Pancreas (tissue), 10 donors: ENCODE measurements at regions not wholly inside any gene's neighbourhood (a gene's known extent, or its start where the extent isn't known, plus 50 kb on each side); places are given as distances from the start of the nearest gene placed in this dataset.

Source experiments
- ATAC-seq, 4 donors: fragments of 200-7000 bp; cut with Tn5 transposase; one replicate each; pipeline versions ENCODE4 v1.8.0 to v1.9.1; 2020; ENCODE audit warnings: mild to moderate bottlenecking in 4 of 4, moderate library complexity in 4 of 4
- DNase-seq, 6 donors: peaks; one replicate each; pipeline ENCODE4 v3.0.0-alpha.2; 2020
- FAIRE-seq: peaks from 2 replicates; lab custom pipeline; 2012; peaks lifted over from hg19 to GRCh38; lab: Jason Lieb, UNC
- H3K27ac ChIP-seq, 4 donors: fragments of 200-600 bp; sonication (generic); 1 replicate in 3 of 4; 2 replicates in 1 of 4; pipeline versions ENCODE4 v1.5.0 to v1.8.0; 2020
- H3K27me3 ChIP-seq, 4 donors: fragments of 200-600 bp; one replicate each; pipeline ENCODE4 v1.8.0; 2021
- H3K36me3 ChIP-seq, 3 donors: fragments of 200-600 bp; sonication (generic) in 1 of 3; one replicate each; pipeline versions ENCODE4 v1.5.0 to v1.8.0; 2020 to 2021
- H3K4me1 ChIP-seq, 3 donors: fragments of 200-600 bp; one replicate each; pipeline ENCODE4 v1.8.0; 2021
- H3K4me3 ChIP-seq, 4 donors: fragments of 200-600 bp; sonication (generic) in 2 of 4; one replicate each; pipeline versions ENCODE4 v1.5.0 to v1.8.0; 2020 to 2021
- H3K9me3 ChIP-seq, 4 donors: fragments of 200-600 bp; one replicate each; pipeline ENCODE4 v1.8.0; 2021
- CTCF ChIP-seq, 4 donors: fragments of 200-600 bp; sonication (generic) in 3 of 4; IDR thresholded peaks; one replicate each; pipeline versions ENCODE4 v1.5.0 to v1.8.0; 2021; ENCODE audit warnings: antibody characterized with exemption in 4 of 4
- WGBS, 2 donors: extraction: QIAGEN DNeasy Blood & Tissue Kit; methylation state at CpG; one replicate each; pipeline ENCODE4 v1.1.7; 2013; 5-methylcytosine and 5-hydroxymethylcytosine counted together
- intact Hi-C, 3 donors: fragments of 100-400 bp; cut with DNase I; formaldehyde crosslinking; loops; one replicate each; pipeline versions ENCODE4 v1.11.1 to v1.14.2; 2022
- donor health status: healthy with polysubstance abuse.
- donor health status: DM: no; HTN: no; CAD: no; lungs with moderate emphysema.
- donor health status: DM: no; HTN: no; CAD: no.
- donor health status: control.
- donor health status: control.
- donor health status: Bipolar disorder and iron deficiency.
- donor health status: DM: yes; HTN: yes; CAD: no.
- donor health status: DM: no; HTN: no; CAD: no.
- donor health status: DM: no; HTN: no; CAD: no.
- donor health status: DM: yes; HTN: yes; CAD: no.

DNA sequence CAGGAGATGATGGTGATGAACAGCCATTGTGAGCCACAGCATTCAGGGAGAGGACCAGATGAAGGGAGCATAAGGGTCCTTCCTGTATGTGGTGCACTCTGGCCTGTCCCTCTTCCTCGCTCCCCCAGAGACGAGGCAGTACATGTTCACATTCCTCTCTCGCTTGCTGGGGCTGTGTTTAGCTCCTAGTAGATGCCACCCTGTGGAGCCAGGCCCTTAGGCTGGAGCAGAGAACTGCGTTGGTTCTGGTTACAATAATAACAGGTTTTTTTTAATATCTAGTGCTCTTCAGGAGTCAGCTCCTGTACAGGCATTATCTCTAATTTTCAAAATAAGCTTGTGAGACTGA, 171.1 kb upstream of the MYT1L start:
- Histone ChIP-seq H3K9me3 (no peaks in the 10 kb centered on the region), H3K27ac (no peak overlapping the region), H3K4me1 (no peaks in the 10 kb centered on the region), H3K4me3 (no peak overlapping the region), H3K27me3 (no peaks in the 10 kb centered on the region), H3K36me3 (no peaks in the 10 kb centered on the region)
- FAIRE-seq: no peak
- no peak for DNase-seq
- 67 to 70% methylated on average over 4 of the region's 4 CpGs for WGBS, 2 donors
- intact Hi-C loops: no loop called here
- ATAC-seq: no peak
- TF ChIP-seq CTCF (IDR thresholded peaks at IDR 0.05): no peak

GRCh38 chr2:2501454-2502200, 170.6 kb upstream of the MYT1L start:
- no peak for ATAC-seq
- no peak for FAIRE-seq
- Histone ChIP-seq H3K27me3 (no peaks in the 10 kb centered on the region), H3K27ac (no peak overlapping the region), H3K36me3 (no peaks in the 10 kb centered on the region), H3K4me1 (no peaks in the 10 kb centered on the region), H3K4me3 (no peak overlapping the region), H3K9me3 (no peaks in the 10 kb centered on the region)
- DNase-seq: no peak
- 66 to 80% methylated on average over 9 of the region's 9 CpGs for WGBS, 2 donors
- no peak for TF ChIP-seq CTCF (IDR thresholded peaks at IDR 0.05)
- intact Hi-C loops: no loop called here

DNA sequence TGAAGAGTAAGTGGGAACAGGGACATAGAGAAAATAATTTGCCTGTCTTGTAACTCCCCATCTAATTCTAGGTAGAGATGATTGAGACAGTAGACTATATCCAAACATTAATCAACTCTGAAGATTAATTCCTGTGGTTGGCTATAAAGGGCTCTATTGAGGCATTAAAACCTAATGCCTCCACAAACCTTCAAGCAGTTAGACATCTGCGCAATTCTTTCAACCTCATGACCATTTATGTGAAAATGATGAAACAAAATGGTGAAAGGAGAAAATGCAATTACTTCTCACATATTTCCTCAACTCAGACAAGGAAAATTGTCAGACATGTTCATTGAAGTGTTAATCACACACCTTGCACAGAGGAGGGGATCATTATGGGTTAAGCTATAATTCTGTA, 164.5 kb upstream of the MYT1L start:
- H3K4me3 ChIP-seq: no peak overlapping the region
- H3K9me3 ChIP-seq: no peaks in the 10 kb centered on the region
- DNase-seq: no peak
- intact Hi-C loops: no loop called here
- no peaks in the 10 kb centered on the region for H3K27me3 ChIP-seq
- TF ChIP-seq CTCF (IDR thresholded peaks at IDR 0.05): no peak
- FAIRE-seq: no peak
- H3K36me3 ChIP-seq: no peaks in the 10 kb centered on the region
- 60 to 74% methylated on average over 1 of the region's 1 CpG for WGBS, 2 donors
- H3K27ac ChIP-seq: no peak overlapping the region
- ATAC-seq: no peak
- H3K4me1 ChIP-seq: no peaks in the 10 kb centered on the region

DNA sequence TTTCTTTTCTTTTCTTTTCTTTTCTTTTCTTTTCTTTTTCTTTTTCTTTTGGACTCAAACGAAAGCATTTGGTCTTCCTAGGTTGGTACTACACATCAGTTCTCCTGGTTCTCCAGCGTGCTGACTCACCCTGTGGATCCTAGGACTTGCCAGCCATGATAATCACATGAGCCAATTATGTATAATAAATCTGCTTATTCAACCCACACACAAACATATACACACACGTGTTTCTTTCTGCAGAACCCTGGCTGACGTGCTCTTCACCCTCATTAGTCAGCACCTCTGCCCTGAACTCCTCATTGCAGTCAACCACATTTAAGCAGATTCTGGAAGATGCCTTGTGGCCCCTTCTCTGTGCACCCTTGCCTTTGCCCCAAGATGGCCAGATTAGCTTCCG, 162.4 kb upstream of the MYT1L start:
- FAIRE-seq (no peak), DNase-seq (no peak), ATAC-seq (no peak)
- Histone ChIP-seq H3K27ac (no peak overlapping the region), H3K4me3 (no peak overlapping the region), H3K9me3 (no peaks in the 10 kb centered on the region), H3K4me1 (no peaks in the 10 kb centered on the region), H3K36me3 (no peaks in the 10 kb centered on the region), H3K27me3 (no peaks in the 10 kb centered on the region)
- no peak for TF ChIP-seq CTCF (IDR thresholded peaks at IDR 0.05)
- intact Hi-C loops: no loop called here
- 55 to 66% methylated on average over 5 of the region's 5 CpGs for WGBS, 2 donors

GRCh38 chr2:2492800-2493199, 161.7 kb upstream of the MYT1L start:
- Histone ChIP-seq H3K4me3 (no peak overlapping the region), H3K36me3 (no peaks in the 10 kb centered on the region), H3K27ac (no peak overlapping the region), H3K9me3 (no peaks in the 10 kb centered on the region), H3K27me3 (no peaks in the 10 kb centered on the region), H3K4me1 (no peaks in the 10 kb centered on the region)
- FAIRE-seq (no peak), DNase-seq (no peak), ATAC-seq (no peak)
- no peak for TF ChIP-seq CTCF (IDR thresholded peaks at IDR 0.05)
- intact Hi-C loops: no loop called here
- WGBS, 2 donors: 56 to 67% methylated on average over 4 of the region's 4 CpGs
